Parathyroid adenoma (tissue), 2 donors: ENCODE measurements at regions not wholly inside any gene's neighbourhood (a gene's known extent, or its start where the extent isn't known, plus 50 kb on each side); places are given as distances from the start of the nearest gene placed in this dataset.
A peak's percentile ranks its signal among the peaks of the same experiment; 100 is the strongest.
"Not testable (repeated sequence)": the region's sequence is repeated elsewhere in the genome, so short reads cannot be mapped to it uniquely, and the experiment has no call there.

Experiments used
- H2AFZ ChIP-seq: fragments of 300-600 bp; sonication (generic); one replicate; pipeline ENCODE4 v1.7.0; 2017; ENCODE audit warnings: antibody characterized with exemption, mild to moderate bottlenecking
- H3K27ac ChIP-seq: fragments of 300-600 bp; sonication (generic); one replicate; pipeline ENCODE4 v1.7.0; 2017
- H3K27me3 ChIP-seq: fragments of 300-600 bp; sonication (generic); one replicate; pipeline ENCODE4 v1.7.0; 2017; ENCODE audit warnings: low read length; ENCODE audit not compliant: control insufficient read depth, insufficient read depth
- H3K36me3 ChIP-seq: fragments of 300-600 bp; sonication (generic); one replicate; pipeline ENCODE4 v1.7.0; 2017; ENCODE audit warnings: low read length; ENCODE audit not compliant: control insufficient read depth, insufficient read depth
- H3K4me1 ChIP-seq: fragments of 300-600 bp; sonication (generic); one replicate; pipeline ENCODE4 v1.7.0; 2017; ENCODE audit warnings: control low read depth
- H3K4me2 ChIP-seq: fragments of 300-600 bp; sonication (generic); one replicate; pipeline ENCODE4 v1.7.0; 2017; ENCODE audit warnings: low read length
- H3K4me3 ChIP-seq: fragments of 300-600 bp; sonication (generic); one replicate; pipeline ENCODE4 v1.7.0; 2017; ENCODE audit warnings: low read depth, low read length
- H3K79me2 ChIP-seq: fragments of 300-600 bp; sonication (generic); one replicate; pipeline ENCODE4 v1.7.0; 2017; ENCODE audit warnings: control low read depth
- H3K9ac ChIP-seq: fragments of 300-600 bp; sonication (generic); one replicate; pipeline ENCODE4 v1.7.0; 2017; ENCODE audit warnings: mild to moderate bottlenecking
- H3K9me3 ChIP-seq: fragments of 300-600 bp; sonication (generic); one replicate; pipeline ENCODE4 v1.7.0; 2017; ENCODE audit warnings: low read length; ENCODE audit not compliant: control insufficient read depth
- CTCF ChIP-seq: fragments of 300-600 bp; sonication (generic); IDR thresholded peaks from one replicate; pipeline ENCODE4 v1.7.0; 2017; ENCODE audit warnings: antibody characterized with exemption, mild to moderate bottlenecking
- donor health status: primary hyperparathyroidism.

GRCh38 chr7:142437741-142438140 lies 179.9 kb upstream of the PRSS58 start:
- Histone ChIP-seq H3K36me3 (no peaks in the 10 kb centered on the region), H3K9ac (no peak overlapping the region), H3K4me1 (peaks cover 24% of the 10 kb centered on the region), H3K9me3 (no peaks in the 10 kb centered on the region), H3K79me2 (no peaks in the 10 kb centered on the region), H3K27me3 (no peaks in the 10 kb centered on the region), H3K4me3 (no peak overlapping the region), H3K27ac (no peak overlapping the region), H2AFZ (no peak overlapping the region), H3K4me2 (no peak overlapping the region)
- TF ChIP-seq CTCF = no peak

- no peak overlapping the region for H3K4me3 ChIP-seq
- no peaks in the 10 kb centered on the region for H3K9me3 ChIP-seq
- H3K27ac ChIP-seq = no peak overlapping the region
- no peak overlapping the region for H3K9ac ChIP-seq
- H3K79me2 ChIP-seq = no peaks in the 10 kb centered on the region
- H2AFZ ChIP-seq = no peak overlapping the region
- H3K36me3 ChIP-seq = no peaks in the 10 kb centered on the region
- peaks cover 35% of the 10 kb centered on the region for H3K4me1 ChIP-seq
- H3K27me3 ChIP-seq = no peaks in the 10 kb centered on the region
- no peak overlapping the region for H3K4me2 ChIP-seq
- TF ChIP-seq CTCF = no peak
These were observed 178.7 kb upstream of the PRSS58 start for GRCh38 chr7:142436601-142437000.

- H3K27me3 ChIP-seq, H2AFZ ChIP-seq, H3K9me3 ChIP-seq, H3K9ac ChIP-seq, H3K4me3 ChIP-seq, H3K4me2 ChIP-seq, H3K36me3 ChIP-seq, H3K79me2 ChIP-seq, H3K27ac ChIP-seq: not testable (repeated sequence)
- H3K4me1 ChIP-seq = peaks cover 33% of the 10 kb centered on the region
These were observed 177.7 kb upstream of the PRSS58 start for GRCh38 chr7:142435606-142436005.

GRCh38 chr7:142434666-142435167 lies 176.9 kb upstream of the PRSS58 start:
- TF ChIP-seq CTCF = no peak

GRCh38 chr7:142434133-142434532 lies 176.3 kb upstream of the PRSS58 start:
- H3K9ac ChIP-seq, H3K27me3 ChIP-seq, H3K27ac ChIP-seq, H3K9me3 ChIP-seq, H3K36me3 ChIP-seq, H3K4me2 ChIP-seq, H3K4me3 ChIP-seq, H3K79me2 ChIP-seq: not testable (repeated sequence)
- Histone ChIP-seq H3K4me1 (peaks cover 33% of the 10 kb centered on the region), H2AFZ (peak overlapping the region; percentile 13)

More at GRCh38 chr7:142434666-142435167, 176.9 kb upstream of the PRSS58 start:
- no peak overlapping the region for H2AFZ ChIP-seq
- no peaks in the 10 kb centered on the region for H3K36me3 ChIP-seq
- H3K9ac ChIP-seq = no peak overlapping the region
- no peak overlapping the region for H3K4me2 ChIP-seq
- no peaks in the 10 kb centered on the region for H3K27me3 ChIP-seq
- H3K79me2 ChIP-seq = no peaks in the 10 kb centered on the region
- H3K9me3 ChIP-seq = no peaks in the 10 kb centered on the region
- H3K4me1 ChIP-seq = peaks cover 33% of the 10 kb centered on the region
- no peak overlapping the region for H3K27ac ChIP-seq
- H3K4me3 ChIP-seq = no peak overlapping the region

- Histone ChIP-seq H3K4me1 (peaks cover 30% of the 10 kb centered on the region), H3K4me3 (no peak overlapping the region), H3K27me3 (no peaks in the 10 kb centered on the region), H3K4me2 (no peak overlapping the region), H3K36me3 (no peaks in the 10 kb centered on the region), H3K79me2 (no peaks in the 10 kb centered on the region), H2AFZ (peak overlapping the region; percentile 33), H3K27ac (peak overlapping the region; percentile 35), H3K9me3 (no peaks in the 10 kb centered on the region), H3K9ac (no peak overlapping the region)
- no peak for TF ChIP-seq CTCF
These were observed 174.5 kb upstream of the PRSS58 start for GRCh38 chr7:142432377-142432776.
